ENCODE measurements at regions not wholly inside any gene's neighbourhood (a gene's known extent, or its start where the extent isn't known, plus 50 kb on each side); places are given as distances from the start of the nearest gene placed in this dataset.

DNA sequence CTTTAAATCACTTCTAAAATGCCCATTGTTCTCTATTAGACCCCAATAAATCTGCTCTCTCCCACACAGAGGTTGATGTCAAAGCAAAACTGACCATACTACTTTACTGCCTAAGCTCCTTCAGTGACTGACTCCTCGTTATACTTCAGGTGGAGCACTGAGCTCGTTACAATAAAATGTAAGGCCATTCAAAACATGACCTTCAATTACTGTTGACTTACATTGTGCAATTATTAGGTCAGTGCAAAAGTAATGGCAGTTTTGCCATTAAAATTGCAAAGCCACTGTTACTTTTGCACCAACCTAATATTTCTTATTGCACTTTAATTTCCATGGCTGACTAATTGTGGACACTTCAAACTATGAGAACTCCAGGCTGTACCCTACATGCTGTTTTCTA is 314.9 kb downstream of the MZT1 start:
- ATAC-seq, result no peak
- Histone ChIP-seq H3K9ac (ENCODE audit: low read length) (no peak overlapping the region), H4K20me1 (ENCODE audit: insufficient read depth) (no peaks in the 10 kb centered on the region), H3K4me2 (ENCODE audit: low read length) (no peak overlapping the region), H3K4me3 (replicated peaks in 1 of 2; ENCODE audit: low read depth in 1 of 2, low read length in 2 of 2) (no peak overlapping the region), H3K27me3 (ENCODE audit: insufficient read depth, low read length) (no peaks in the 10 kb centered on the region), H3K36me3 (ENCODE audit: control insufficient read depth in 1 of 2, insufficient read depth in 2 of 2, low read length in 2 of 2) (no peaks in the 10 kb centered on the region), H3K4me1 (ENCODE audit: control insufficient read depth in 1 of 2, insufficient read depth in 2 of 2, low read length in 2 of 2) (no peaks in the 10 kb centered on the region), H3K79me2 (ENCODE audit: insufficient read depth, low read length) (no peaks in the 10 kb centered on the region), H3K9me3 (ENCODE audit: control insufficient read depth in 1 of 2, insufficient read depth in 1 of 2, low read depth in 1 of 2, low read length in 2 of 2) (no peaks in the 10 kb centered on the region), H2AFZ (ENCODE audit: low read depth, low read length, poor library complexity, severe bottlenecking) (no peak overlapping the region), H3K9me2 (ENCODE audit: insufficient read depth) (no peaks in the 10 kb centered on the region), H3K27ac (ENCODE audit: low read depth, low read length) (no peak overlapping the region)
- TF ChIP-seq ZFX (IDR thresholded peaks at IDR 0.05) (no peak), SRF (IDR thresholded peaks at IDR 0.05; ENCODE audit: low read depth) (no peak), ZBTB33 (IDR thresholded peaks at IDR 0.05; ENCODE audit: extremely low read depth, insufficient replicate concordance, low read length) (no peak), CBX3 (IDR thresholded peaks at IDR 0.05; ENCODE audit: low read depth) (no peak), ZNF274 (IDR thresholded peaks at IDR 0.05; ENCODE audit: low read depth, low read length) (no peak), POLR2AphosphoS5 (IDR thresholded peaks at IDR 0.05; ENCODE audit: low read depth, low read length) (no peak), EZH2phosphoT487 (IDR thresholded peaks at IDR 0.05; ENCODE audit: borderline replicate concordance) (no peak), TCF7L2 (IDR thresholded peaks at IDR 0.05; ENCODE audit: borderline replicate concordance, extremely low read depth, insufficient read depth, insufficient read length) (no peak), RAD21 (IDR thresholded peaks at IDR 0.05; ENCODE audit: low read depth) (no peak), CEBPB (IDR thresholded peaks at IDR 0.05; ENCODE audit: low read depth) (no peak), REST (IDR thresholded peaks at IDR 0.05; ENCODE audit: low read depth) (no peak), JUND (IDR thresholded peaks at IDR 0.05) (no peak), FOSL1 (IDR thresholded peaks at IDR 0.05; ENCODE audit: low read depth) (no peak), POLR2A (IDR thresholded peaks at IDR 0.05; ENCODE audit: borderline replicate concordance, extremely low read depth, insufficient read depth, insufficient read length) (no peak)
- TF ChIP-seq, protein P1, sequence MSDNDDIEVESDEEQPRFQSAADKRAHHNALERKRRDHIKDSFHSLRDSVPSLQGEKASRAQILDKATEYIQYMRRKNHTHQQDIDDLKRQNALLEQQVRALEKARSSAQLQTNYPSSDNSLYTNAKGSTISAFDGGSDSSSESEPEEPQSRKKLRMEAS (IDR thresholded peaks at IDR 0.05), result no peak
- TF ChIP-seq, protein P2, sequence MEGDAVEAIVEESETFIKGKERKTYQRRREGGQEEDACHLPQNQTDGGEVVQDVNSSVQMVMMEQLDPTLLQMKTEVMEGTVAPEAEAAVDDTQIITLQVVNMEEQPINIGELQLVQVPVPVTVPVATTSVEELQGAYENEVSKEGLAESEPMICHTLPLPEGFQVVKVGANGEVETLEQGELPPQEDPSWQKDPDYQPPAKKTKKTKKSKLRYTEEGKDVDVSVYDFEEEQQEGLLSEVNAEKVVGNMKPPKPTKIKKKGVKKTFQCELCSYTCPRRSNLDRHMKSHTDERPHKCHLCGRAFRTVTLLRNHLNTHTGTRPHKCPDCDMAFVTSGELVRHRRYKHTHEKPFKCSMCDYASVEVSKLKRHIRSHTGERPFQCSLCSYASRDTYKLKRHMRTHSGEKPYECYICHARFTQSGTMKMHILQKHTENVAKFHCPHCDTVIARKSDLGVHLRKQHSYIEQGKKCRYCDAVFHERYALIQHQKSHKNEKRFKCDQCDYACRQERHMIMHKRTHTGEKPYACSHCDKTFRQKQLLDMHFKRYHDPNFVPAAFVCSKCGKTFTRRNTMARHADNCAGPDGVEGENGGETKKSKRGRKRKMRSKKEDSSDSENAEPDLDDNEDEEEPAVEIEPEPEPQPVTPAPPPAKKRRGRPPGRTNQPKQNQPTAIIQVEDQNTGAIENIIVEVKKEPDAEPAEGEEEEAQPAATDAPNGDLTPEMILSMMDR (IDR thresholded peaks at IDR 0.05 in 2 of 3, conservative IDR thresholded peaks at IDR 0.05 in 1 of 3; ENCODE audit: borderline replicate concordance in 1 of 3, insufficient read depth in 1 of 3, low read depth in 2 of 3, low read length in 2 of 3), result no peak
- RAD21 ChIA-PET (ENCODE audit: low non-redundant PET in 1 of 2, low total read pairs in 2 of 2, uncharacterized antibody in 2 of 2, unreplicated experiment in 2 of 2), result no interaction called here
- POLR2A ChIA-PET, result no interaction called here
- intact Hi-C loops (cut with micrococcal nuclease), result no loop called here
- BruUV-seq (replicated peaks), result no TSS peak
- CTCF ChIA-PET, result no interaction called here
- no peak for DNase-seq (ENCODE audit: low read depth, low spot score)
